Liver (tissue), 3 donors: ENCODE measurements at regions not wholly inside any gene's neighbourhood (a gene's known extent, or its start where the extent isn't known, plus 50 kb on each side); places are given as distances from the start of the nearest gene placed in this dataset.

Source experiments
- ATF3 ChIP-seq: IDR thresholded peaks from 2 replicates; pipeline ENCODE4 v1.6.1; 2016; ENCODE audit warnings: antibody characterized with exemption
- CTCF ChIP-seq: fragments of 150-350 bp; IDR thresholded peaks from 2 replicates; pipeline ENCODE4 v1.5.1; 2017; ENCODE audit warnings: improper control_type of control experiment, low read depth, low read length; ENCODE audit not compliant: missing input control
- EGR1 ChIP-seq, 2 donors: IDR thresholded peaks; 2 replicates each; pipeline ENCODE4 v1.6.1; 2016 to 2018; ENCODE audit warnings: antibody characterized with exemption in 2 of 2, low read depth in 2 of 2
- GABPA ChIP-seq, 2 donors: IDR thresholded peaks in 1 of 2; conservative IDR thresholded peaks in 1 of 2; 2 replicates each; pipeline ENCODE4 v1.6.1; 2016; ENCODE audit warnings: antibody characterized with exemption in 2 of 2, mild to moderate bottlenecking in 1 of 2, moderate library complexity in 1 of 2
- JUND ChIP-seq, 2 donors: IDR thresholded peaks; 2 replicates each; pipeline ENCODE4 v1.6.1; 2016; ENCODE audit warnings: antibody characterized with exemption in 2 of 2
- MAX ChIP-seq: IDR thresholded peaks from 2 replicates; pipeline ENCODE4 v1.6.1; 2016; ENCODE audit warnings: antibody characterized with exemption
- NR2F2 ChIP-seq: IDR thresholded peaks from 2 replicates; pipeline ENCODE4 v1.6.1; 2016; ENCODE audit warnings: antibody characterized with exemption
- RAD21 ChIP-seq, 2 donors: IDR thresholded peaks; 2 replicates each; pipeline ENCODE4 v1.6.1; 2016; ENCODE audit warnings: antibody characterized with exemption in 2 of 2, mild to moderate bottlenecking in 2 of 2
- RXRA ChIP-seq, 2 donors: IDR thresholded peaks; 2 replicates each; pipeline ENCODE4 v1.6.1; 2017 to 2018; ENCODE audit warnings: antibody characterized with exemption in 2 of 2, mild to moderate bottlenecking in 1 of 2
- SP1 ChIP-seq: IDR thresholded peaks from 2 replicates; pipeline ENCODE4 v1.6.1; 2018; ENCODE audit warnings: antibody characterized with exemption, mild to moderate bottlenecking
- TAF1 ChIP-seq: conservative IDR thresholded peaks from 2 replicates; pipeline ENCODE4 v1.6.1; 2016; ENCODE audit warnings: antibody characterized with exemption, mild to moderate bottlenecking
- YY1 ChIP-seq: IDR thresholded peaks from 2 replicates; pipeline ENCODE4 v1.6.1; 2016; ENCODE audit warnings: antibody characterized with exemption, mild to moderate bottlenecking
- TF ChIP-seq, protein P1 (sequence below): IDR thresholded peaks from 2 replicates; pipeline ENCODE4 v1.6.1; 2016; ENCODE audit warnings: antibody characterized with exemption
- TF ChIP-seq, protein P2 (sequence below): IDR thresholded peaks from 2 replicates; pipeline ENCODE4 v1.6.1; 2016; ENCODE audit warnings: antibody characterized with exemption, mild to moderate bottlenecking
- donor health status: healthy.
- donor health status: healthy.

DNA sequence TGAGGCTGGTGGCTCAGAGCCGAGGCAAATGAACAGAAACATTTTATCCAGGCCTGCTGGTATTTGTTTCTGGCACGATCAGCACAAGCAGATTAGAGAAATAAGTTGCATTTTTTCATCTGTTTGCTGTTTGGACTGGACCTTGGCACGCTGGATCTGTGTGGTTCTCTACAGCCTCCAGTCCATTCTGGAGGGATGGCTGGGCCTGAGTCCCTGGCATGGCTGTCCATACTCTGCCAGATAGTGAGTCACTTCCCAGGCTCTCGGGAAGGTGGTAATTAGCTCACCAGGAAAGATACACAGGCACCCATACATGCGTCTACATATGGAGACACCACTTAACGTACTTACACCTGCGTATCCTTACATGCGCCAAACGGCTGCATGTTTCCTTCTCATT is 78.6 kb downstream of the SPRY4 start:
- TF ChIP-seq CTCF (no peak), RAD21 (IDR thresholded peaks at IDR 0.05) (peak; percentile 12 to 40), JUND (IDR thresholded peaks at IDR 0.05) (peak; percentile 35 to 84), GABPA (IDR thresholded peaks at IDR 0.05 in 1 of 2, conservative IDR thresholded peaks at IDR 0.05 in 1 of 2) (no peak), RXRA (IDR thresholded peaks at IDR 0.05) (peak in 1 of 2 donors; percentile 71), TAF1 (no peak), SP1 (peak; percentile 49), EGR1 (IDR thresholded peaks at IDR 0.05; ENCODE audit: low read depth in 2 of 2) (peak in 1 of 2 donors; percentile 43), ATF3 (no peak), MAX (peak; percentile 77), YY1 (peak; percentile 79), NR2F2 (no peak)
- TF ChIP-seq, protein P1, sequence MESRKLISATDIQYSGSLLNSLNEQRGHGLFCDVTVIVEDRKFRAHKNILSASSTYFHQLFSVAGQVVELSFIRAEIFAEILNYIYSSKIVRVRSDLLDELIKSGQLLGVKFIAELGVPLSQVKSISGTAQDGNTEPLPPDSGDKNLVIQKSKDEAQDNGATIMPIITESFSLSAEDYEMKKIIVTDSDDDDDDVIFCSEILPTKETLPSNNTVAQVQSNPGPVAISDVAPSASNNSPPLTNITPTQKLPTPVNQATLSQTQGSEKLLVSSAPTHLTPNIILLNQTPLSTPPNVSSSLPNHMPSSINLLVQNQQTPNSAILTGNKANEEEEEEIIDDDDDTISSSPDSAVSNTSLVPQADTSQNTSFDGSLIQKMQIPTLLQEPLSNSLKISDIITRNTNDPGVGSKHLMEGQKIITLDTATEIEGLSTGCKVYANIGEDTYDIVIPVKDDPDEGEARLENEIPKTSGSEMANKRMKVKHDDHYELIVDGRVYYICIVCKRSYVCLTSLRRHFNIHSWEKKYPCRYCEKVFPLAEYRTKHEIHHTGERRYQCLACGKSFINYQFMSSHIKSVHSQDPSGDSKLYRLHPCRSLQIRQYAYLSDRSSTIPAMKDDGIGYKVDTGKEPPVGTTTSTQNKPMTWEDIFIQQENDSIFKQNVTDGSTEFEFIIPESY, result peak; percentile 32
- TF ChIP-seq, protein P2, sequence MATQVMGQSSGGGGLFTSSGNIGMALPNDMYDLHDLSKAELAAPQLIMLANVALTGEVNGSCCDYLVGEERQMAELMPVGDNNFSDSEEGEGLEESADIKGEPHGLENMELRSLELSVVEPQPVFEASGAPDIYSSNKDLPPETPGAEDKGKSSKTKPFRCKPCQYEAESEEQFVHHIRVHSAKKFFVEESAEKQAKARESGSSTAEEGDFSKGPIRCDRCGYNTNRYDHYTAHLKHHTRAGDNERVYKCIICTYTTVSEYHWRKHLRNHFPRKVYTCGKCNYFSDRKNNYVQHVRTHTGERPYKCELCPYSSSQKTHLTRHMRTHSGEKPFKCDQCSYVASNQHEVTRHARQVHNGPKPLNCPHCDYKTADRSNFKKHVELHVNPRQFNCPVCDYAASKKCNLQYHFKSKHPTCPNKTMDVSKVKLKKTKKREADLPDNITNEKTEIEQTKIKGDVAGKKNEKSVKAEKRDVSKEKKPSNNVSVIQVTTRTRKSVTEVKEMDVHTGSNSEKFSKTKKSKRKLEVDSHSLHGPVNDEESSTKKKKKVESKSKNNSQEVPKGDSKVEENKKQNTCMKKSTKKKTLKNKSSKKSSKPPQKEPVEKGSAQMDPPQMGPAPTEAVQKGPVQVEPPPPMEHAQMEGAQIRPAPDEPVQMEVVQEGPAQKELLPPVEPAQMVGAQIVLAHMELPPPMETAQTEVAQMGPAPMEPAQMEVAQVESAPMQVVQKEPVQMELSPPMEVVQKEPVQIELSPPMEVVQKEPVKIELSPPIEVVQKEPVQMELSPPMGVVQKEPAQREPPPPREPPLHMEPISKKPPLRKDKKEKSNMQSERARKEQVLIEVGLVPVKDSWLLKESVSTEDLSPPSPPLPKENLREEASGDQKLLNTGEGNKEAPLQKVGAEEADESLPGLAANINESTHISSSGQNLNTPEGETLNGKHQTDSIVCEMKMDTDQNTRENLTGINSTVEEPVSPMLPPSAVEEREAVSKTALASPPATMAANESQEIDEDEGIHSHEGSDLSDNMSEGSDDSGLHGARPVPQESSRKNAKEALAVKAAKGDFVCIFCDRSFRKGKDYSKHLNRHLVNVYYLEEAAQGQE, result peak; percentile 26
